ENCODE measurements at regions not wholly inside any gene's neighbourhood (a gene's known extent, or its start where the extent isn't known, plus 50 kb on each side); places are given as distances from the start of the nearest gene placed in this dataset.

DNA sequence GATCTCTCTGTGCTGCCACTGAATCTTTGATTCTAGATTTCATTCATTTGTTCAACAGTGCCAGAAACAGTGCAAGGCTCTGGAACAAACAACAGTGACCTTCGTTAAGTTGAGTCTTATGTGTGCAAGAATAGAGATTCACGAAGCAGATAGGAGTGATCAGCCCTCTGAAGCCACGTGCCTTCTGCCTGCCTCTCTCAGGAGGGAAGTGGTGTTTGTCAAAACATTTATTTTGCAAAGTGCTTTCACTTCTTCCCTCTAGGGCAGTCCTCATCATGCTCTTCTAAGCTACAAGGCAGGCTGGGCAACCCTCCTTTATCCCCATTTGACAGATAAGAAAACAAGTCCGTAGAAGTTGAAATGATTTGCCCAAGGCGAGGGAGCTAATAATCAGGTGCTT is 204.3 kb downstream of the TFAP2C start:
- intact Hi-C loops (cut with DNase I), result no loop called here
- TF ChIP-seq, protein P1, sequence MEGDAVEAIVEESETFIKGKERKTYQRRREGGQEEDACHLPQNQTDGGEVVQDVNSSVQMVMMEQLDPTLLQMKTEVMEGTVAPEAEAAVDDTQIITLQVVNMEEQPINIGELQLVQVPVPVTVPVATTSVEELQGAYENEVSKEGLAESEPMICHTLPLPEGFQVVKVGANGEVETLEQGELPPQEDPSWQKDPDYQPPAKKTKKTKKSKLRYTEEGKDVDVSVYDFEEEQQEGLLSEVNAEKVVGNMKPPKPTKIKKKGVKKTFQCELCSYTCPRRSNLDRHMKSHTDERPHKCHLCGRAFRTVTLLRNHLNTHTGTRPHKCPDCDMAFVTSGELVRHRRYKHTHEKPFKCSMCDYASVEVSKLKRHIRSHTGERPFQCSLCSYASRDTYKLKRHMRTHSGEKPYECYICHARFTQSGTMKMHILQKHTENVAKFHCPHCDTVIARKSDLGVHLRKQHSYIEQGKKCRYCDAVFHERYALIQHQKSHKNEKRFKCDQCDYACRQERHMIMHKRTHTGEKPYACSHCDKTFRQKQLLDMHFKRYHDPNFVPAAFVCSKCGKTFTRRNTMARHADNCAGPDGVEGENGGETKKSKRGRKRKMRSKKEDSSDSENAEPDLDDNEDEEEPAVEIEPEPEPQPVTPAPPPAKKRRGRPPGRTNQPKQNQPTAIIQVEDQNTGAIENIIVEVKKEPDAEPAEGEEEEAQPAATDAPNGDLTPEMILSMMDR (IDR thresholded peaks at IDR 0.05), result no peak
- H3K4me3 ChIP-seq, result no peak overlapping the region
- no peak for ATAC-seq
- H3K27me3 ChIP-seq, result peaks cover 0 to 92% (median 62%) of the 10 kb centered on the region in 7 donors
- no peaks in the 10 kb centered on the region for H3K36me3 ChIP-seq
- no peaks in the 10 kb centered on the region for H3K9me3 ChIP-seq
- H3K27ac ChIP-seq, result no peak overlapping the region
- no peak for DNase-seq
- 40 to 48% methylated on average over 5 of the region's 5 CpGs for WGBS, 2 donors
- H3K4me1 ChIP-seq, result no peaks in the 10 kb centered on the region

- Histone ChIP-seq H3K27me3 (peaks cover 0 to 81% (median 41%) of the 10 kb centered on the region in 7 donors), H3K4me1 (no peaks in the 10 kb centered on the region), H3K36me3 (no peaks in the 10 kb centered on the region), H3K9me3 (no peaks in the 10 kb centered on the region), H3K4me3 (no peak overlapping the region), H3K27ac (no peak overlapping the region)
- ATAC-seq (no peak), DNase-seq (no peak)
- intact Hi-C loops (cut with DNase I), result no loop called here
- WGBS, 2 donors, result 40 to 48% methylated on average over 4 of the region's 4 CpGs
- TF ChIP-seq, protein P1 (IDR thresholded peaks at IDR 0.05), result no peak
Observed at GRCh38 chr20:56835829-56836550, 206.9 kb downstream of the TFAP2C start.

GRCh38 chr20:56839222-56839621 is 210.1 kb downstream of the TFAP2C start:
- H3K9me3 ChIP-seq, result no peaks in the 10 kb centered on the region
- no peak overlapping the region for H3K4me3 ChIP-seq
- H3K27ac ChIP-seq, result no peak overlapping the region
- ATAC-seq, result no peak
- TF ChIP-seq, protein P1 (IDR thresholded peaks at IDR 0.05), result no peak
- H3K4me1 ChIP-seq, result no peaks in the 10 kb centered on the region
- 88 to 91% methylated on average over 1 to 2 of the region's 2 CpGs for WGBS, 2 donors
- H3K27me3 ChIP-seq, result peaks cover 0 to 50% (median 21%) of the 10 kb centered on the region in 7 donors
- H3K36me3 ChIP-seq, result no peaks in the 10 kb centered on the region
- intact Hi-C loops (cut with DNase I), result no loop called here
- DNase-seq, result no peak

- Histone ChIP-seq H3K4me1 (no peaks in the 10 kb centered on the region), H3K9me3 (no peaks in the 10 kb centered on the region), H3K27ac (no peak overlapping the region), H3K27me3 (peaks cover 0 to 50% (median 20%) of the 10 kb centered on the region in 7 donors), H3K36me3 (no peaks in the 10 kb centered on the region), H3K4me3 (no peak overlapping the region)
- intact Hi-C loops (cut with DNase I), result no loop called here
- ATAC-seq (no peak), DNase-seq (no peak)
- WGBS, 2 donors, result 81 to 87% methylated on average over 5 of the region's 5 CpGs
- TF ChIP-seq, protein P1 (IDR thresholded peaks at IDR 0.05), result no peak
Observed at GRCh38 chr20:56839786-56840185, 210.7 kb downstream of the TFAP2C start.
